22Rv1 (cell line): ENCODE measurements at regions not wholly inside any gene's neighbourhood (a gene's known extent, or its start where the extent isn't known, plus 50 kb on each side); places are given as distances from the start of the nearest gene placed in this dataset.

Source experiments
- CTCF ChIP-seq: fragments of 450-650 bp; IDR thresholded peaks from 2 replicates; pipeline ENCODE4 v1.5.1; 2017; ENCODE audit warnings: mild to moderate bottlenecking
- ZFX ChIP-seq: fragments of 450-650 bp; IDR thresholded peaks from 2 replicates; pipeline ENCODE4 v1.6.1; 2017; ENCODE audit warnings: antibody characterized with exemption, borderline replicate concordance

- TF ChIP-seq CTCF (no peak), ZFX (no peak)
Measured at GRCh38 chr13:82829040-82829439, 1053.2 kb downstream of the SLITRK1 start.
